GM10266 (cell line): ENCODE measurements at regions not wholly inside any gene's neighbourhood (a gene's known extent, or its start where the extent isn't known, plus 50 kb on each side); places are given as distances from the start of the nearest gene placed in this dataset.

Source experiments
- DNase-seq: peaks from one replicate; pipeline ENCODE4 v3.0.0; 2012; ENCODE audit errors: extremely low spot score
- CTCF ChIP-seq: IDR thresholded peaks from 2 replicates; pipeline ENCODE4 v1.5.1; 2012; ENCODE audit warnings: mild to moderate bottlenecking, low read depth; ENCODE audit not compliant: control insufficient read depth, insufficient read depth; ENCODE audit errors: missing control alignments

- TF ChIP-seq CTCF, result no peak
- DNase-seq, result no peak
Observed at GRCh38 chr2:56444339-56444738, 260.5 kb downstream of the CCDC85A start.

GRCh38 chr2:56448403-56449001 is 264.7 kb downstream of the CCDC85A start:
- no peak for TF ChIP-seq CTCF
- no peak for DNase-seq

GRCh38 chr2:56449002-56449431 is 265.2 kb downstream of the CCDC85A start:
- no peak for TF ChIP-seq CTCF

GRCh38 chr2:56449449-56449860 is 265.7 kb downstream of the CCDC85A start:
- TF ChIP-seq CTCF, result no peak
- DNase-seq, result no peak

More at GRCh38 chr2:56449002-56449431, 265.2 kb downstream of the CCDC85A start:
- no peak for DNase-seq

GRCh38 chr2:56450047-56450446 is 266.3 kb downstream of the CCDC85A start:
- TF ChIP-seq CTCF, result no peak

GRCh38 chr2:56450772-56451171 is 267.0 kb downstream of the CCDC85A start:
- no peak for DNase-seq
- TF ChIP-seq CTCF, result no peak

More at GRCh38 chr2:56450047-56450446, 266.3 kb downstream of the CCDC85A start:
- no peak for DNase-seq

GRCh38 chr2:56455642-56456041 is 271.9 kb downstream of the CCDC85A start:
- DNase-seq, result no peak
- no peak for TF ChIP-seq CTCF
